Uterus (tissue), 2 donors: ENCODE measurements at regions not wholly inside any gene's neighbourhood (a gene's known extent, or its start where the extent isn't known, plus 50 kb on each side); places are given as distances from the start of the nearest gene placed in this dataset.

Source experiments
- POLR2A ChIP-seq, 2 donors: fragments of 450-650 bp; IDR thresholded peaks; one replicate each; pipeline ENCODE4 v1.6.1; 2016; ENCODE audit warnings: antibody characterized with exemption in 2 of 2, mild to moderate bottlenecking in 1 of 2, moderate library complexity in 1 of 2
- TF ChIP-seq, protein P1 (sequence below), 4 experiments: fragments of 200-600 bp in 2 of 4; fragments of 450-650 bp in 2 of 4; sonication (generic) in 2 of 4; IDR thresholded peaks; one replicate each; pipeline ENCODE4 v1.5.1; 2016 to 2019; ENCODE audit warnings: antibody characterized with exemption in 4 of 4, mild to moderate bottlenecking in 2 of 4, moderate library complexity in 1 of 4

DNA sequence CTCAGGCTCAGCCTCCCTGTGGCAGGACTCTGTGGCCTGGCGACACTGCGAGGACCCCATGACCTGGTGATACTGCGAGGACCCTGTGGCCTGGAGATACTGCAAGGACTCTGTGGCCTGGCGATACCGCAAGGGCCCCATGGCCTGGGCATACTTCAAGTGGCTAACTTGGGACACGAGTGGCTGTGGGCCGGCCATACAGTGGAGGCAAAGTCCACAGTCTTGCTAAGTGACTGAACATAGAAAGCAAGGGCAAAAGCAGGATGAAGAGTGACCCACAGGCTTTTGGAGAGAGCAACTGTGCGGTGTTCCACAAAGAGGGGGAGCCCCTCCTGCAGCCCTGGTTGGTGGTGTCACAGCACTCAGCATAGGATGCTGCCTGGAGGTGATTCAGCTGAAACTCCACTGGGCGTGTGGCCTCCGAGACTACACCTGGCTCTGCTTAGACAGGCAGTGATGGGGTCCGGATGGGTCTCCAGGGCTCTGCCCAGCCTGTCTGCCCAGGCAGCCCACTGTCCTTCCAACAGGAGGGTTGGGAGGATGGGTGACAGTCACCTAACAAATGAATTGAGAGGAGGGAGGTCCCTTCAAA, 691.0 kb upstream of the HS6ST1 start:
- TF ChIP-seq, protein P1, sequence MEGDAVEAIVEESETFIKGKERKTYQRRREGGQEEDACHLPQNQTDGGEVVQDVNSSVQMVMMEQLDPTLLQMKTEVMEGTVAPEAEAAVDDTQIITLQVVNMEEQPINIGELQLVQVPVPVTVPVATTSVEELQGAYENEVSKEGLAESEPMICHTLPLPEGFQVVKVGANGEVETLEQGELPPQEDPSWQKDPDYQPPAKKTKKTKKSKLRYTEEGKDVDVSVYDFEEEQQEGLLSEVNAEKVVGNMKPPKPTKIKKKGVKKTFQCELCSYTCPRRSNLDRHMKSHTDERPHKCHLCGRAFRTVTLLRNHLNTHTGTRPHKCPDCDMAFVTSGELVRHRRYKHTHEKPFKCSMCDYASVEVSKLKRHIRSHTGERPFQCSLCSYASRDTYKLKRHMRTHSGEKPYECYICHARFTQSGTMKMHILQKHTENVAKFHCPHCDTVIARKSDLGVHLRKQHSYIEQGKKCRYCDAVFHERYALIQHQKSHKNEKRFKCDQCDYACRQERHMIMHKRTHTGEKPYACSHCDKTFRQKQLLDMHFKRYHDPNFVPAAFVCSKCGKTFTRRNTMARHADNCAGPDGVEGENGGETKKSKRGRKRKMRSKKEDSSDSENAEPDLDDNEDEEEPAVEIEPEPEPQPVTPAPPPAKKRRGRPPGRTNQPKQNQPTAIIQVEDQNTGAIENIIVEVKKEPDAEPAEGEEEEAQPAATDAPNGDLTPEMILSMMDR (IDR thresholded peaks at IDR 0.05), result no peak
- TF ChIP-seq POLR2A (IDR thresholded peaks at IDR 0.05), result no peak
